Stimulated activated CD4-positive, alpha-beta T cell treated with anti-CD3 and anti-CD28 coated beads, Interleukin-2, amount 100 ng/mL, for 24 hours (primary cell): ENCODE measurements at regions not wholly inside any gene's neighbourhood (a gene's known extent, or its start where the extent isn't known, plus 50 kb on each side); places are given as distances from the start of the nearest gene placed in this dataset.

Source experiments
- DNase-seq, 2 donors: peaks; one replicate each; pipeline ENCODE4 v3.0.0-alpha.2; 2020

DNA sequence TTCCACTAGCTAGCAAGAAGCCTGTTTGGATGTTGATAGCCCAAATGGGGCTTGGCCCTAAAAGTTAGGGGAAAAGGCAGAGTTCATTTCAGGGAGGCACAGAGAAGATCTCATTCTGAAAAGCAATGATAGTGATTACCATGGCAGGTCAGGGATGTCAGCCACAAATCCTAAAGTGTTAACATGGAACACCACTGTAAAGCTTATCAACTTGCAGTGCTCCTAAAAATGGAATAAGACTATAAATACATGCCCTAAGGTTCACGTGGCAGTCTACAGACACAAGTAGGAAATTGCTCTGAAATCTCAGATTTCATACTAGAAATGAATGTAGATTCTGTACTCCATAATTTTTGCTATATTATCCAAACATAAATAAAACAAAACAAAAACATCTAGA, 280.0 kb upstream of the E2F7 start:
- DNase-seq, result no peak

DNA sequence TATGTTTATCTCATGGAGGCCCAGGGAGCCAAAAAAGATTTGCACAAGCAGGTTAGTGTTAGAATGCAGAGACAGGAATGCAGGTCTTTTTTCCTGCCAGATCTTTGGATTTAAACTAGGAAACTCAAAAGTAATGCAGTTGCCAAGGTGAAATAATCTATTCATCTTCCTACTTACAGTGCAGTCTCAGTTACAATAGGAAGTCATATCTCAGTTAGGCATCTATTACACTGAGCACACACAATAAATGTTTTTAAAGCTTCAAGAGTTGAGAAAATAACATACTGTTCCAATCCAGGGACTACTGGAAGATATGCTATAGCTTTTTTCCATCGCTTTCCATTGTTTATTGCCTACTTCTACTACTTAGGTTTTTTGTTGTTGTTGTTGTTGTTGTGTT, 279.3 kb upstream of the E2F7 start:
- no peak for DNase-seq

DNA sequence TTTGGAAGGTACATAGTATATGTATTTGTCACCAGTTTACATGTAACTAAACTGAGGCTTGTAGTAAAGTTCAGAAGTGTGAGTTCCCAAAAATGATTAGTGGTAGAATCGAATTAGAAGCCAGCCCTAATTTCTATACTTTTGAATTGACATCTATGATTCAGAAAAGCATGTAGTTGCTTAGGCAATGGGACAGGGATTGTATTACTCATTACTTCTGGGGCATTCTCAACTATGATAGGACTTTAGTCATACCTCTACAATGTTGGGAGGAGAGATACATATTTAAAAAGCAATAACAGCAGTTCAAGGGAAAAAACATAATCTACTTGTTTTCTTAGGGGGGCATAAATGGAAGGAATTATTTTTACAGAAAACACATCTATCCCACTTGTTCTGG, 277.9 kb upstream of the E2F7 start:
- DNase-seq, result no peak

DNA sequence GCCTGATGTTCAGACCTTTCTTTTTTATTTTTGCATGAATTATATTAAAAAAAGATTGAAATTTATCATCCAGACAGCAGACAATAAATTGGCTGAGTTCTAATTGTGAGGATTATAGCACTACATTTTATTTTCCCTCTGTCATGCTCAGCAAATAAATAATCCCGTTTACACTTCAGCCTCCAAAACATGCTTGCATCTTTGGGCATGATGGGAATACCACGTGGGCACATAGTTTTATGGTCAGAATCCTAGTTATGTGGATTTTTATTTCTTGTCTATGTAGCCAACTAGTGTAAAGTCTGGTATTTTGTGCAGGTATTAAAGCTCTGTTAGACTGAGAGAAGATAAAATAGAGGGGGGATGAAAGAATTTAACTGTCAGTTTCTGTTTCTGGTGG, 276.9 kb upstream of the E2F7 start:
- DNase-seq, result no peak

DNA sequence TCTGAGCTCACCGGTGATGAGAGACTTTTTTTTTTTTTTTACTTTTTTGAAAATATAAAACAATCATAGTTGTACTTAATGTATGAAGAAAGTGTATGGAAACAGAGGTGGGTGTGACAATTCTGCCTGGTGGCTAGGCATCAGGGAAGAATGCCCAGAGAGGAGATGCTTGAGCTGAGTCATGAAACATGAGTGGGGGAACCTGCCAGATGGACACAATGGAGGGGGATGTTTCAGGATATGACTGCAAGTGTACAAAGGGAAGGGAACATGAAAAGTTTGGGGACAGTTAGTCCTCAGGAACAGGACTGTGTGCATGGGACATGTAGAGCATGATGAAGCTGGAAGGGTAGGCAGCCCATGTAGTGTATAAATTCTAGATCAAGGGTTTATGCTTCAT, 274.2 kb upstream of the E2F7 start:
- no peak for DNase-seq

DNA sequence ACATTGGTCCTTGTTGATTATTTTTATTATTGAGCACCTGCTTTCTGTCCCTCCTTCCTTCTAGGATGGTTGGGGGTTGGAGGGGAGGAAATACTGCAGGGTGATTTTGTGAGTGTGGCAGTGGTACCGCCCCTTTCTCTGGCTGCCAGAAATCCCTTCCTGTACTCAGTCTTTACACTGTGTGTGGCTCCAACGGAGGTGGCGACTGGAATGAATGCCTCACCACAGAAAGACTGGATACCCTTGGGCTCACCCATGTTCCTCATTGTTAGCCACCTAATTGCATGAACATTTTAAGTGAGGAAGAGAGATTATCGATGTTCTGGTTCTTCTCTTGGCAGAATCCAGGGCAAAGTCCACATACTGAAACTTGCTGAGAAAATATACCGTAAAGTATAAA, 272.0 kb upstream of the E2F7 start:
- no peak for DNase-seq

DNA sequence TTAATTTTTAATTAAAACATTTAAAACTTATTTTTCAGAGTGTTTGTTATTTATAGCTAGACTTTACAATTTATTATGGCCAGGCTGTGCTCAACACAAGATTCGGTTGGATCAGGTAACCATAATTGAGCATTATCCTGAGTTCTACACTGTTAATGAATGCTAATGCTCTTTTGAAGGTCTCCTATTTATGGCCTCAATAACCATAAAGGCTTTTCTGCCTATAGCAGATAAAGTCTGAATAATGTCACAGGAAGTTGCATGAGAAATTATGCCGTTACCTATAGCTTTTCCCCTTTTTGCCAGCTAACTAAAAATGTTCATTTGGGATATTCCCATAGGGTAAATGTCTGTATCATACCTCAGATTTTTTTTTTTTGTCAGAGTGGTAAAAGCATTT, 269.4 kb upstream of the E2F7 start:
- DNase-seq, result no peak

DNA sequence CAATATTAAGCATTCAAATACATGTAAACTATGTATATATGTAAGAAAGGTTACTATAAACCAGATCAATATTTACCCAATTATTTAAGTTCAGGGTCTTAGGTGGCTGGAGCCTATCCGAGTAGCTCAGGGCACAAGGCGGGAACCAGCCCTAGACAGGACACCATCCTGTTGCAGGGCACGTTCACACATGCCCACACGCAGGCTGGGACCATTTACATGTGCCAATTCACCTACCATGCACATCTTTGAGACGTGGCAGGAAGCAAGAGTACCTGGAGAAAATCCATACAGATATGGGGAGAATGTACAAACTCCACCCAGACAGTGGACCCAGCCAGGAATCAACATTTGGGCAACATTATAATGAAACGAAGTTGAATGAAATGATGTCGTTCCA, 263.0 kb upstream of the E2F7 start:
- DNase-seq, result no peak

DNA sequence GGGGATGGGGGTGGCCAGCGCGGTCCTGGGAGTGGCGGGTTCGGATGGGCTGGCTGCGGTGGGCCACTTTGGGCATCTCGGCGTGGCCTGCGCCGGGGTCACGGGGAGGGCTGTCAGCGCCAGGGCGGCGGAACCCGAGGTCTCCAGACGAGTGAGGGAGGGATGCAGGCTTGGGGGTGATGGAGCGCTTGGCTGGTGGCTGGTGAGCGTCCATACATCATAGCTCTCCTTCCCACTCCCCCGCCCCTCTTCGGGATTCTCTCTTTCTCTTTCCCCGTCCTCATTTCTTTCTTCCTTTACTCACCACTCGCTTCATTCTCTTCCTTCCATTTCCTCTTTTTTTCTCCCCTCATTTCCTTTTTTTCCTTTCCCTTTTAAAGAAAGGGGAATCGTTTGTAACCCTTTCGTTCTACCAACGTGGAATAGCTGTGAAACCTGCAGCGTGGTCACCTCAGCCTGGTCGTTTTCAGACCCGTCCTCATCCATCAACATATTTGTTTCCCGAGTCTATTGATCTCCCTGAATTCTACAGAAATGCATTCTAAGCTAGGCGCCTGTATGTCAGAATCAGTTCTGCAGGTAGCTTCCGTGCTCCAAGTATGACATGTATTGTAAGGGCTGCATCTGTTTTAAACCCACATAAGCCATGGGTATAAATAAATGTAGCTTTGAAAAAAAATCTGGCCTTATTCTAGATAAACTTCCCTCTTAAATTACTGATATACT, 260.3 kb upstream of the E2F7 start:
- DNase-seq, result no peak

DNA sequence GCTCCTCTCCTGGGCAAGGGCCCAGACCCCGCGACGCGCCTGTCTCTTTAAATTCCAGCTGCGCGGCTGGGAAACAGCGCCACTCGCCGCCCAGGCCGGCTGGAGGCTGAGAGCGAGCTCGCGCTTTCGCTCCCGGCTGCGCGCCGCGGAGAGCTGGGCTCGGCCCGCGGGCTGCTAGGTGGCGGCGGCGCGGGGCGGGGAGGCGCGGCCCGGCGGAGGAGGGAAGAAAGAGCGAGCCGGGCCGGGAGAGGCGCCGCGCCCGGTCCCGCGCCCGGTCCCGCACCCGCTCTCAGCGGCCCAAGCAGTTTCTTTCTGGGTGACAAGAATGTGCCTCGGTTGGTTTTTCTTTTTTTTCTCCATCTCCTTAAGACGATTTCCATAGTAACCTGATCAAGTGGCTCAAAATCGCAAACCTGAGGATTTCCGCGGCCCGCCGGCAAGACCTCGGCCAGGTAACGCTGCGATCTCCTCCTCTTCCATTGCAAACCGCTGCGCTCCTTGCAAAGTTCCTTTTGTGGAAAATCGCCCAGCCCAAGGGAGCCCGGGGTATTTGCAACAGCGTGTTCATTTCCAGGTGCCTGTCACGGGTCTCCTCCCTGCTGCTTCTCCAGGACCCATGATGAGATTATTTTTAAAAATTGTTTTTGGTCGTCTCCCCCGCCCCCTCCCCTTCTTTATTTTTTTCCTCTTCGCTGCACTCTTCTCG, 259.5 kb upstream of the E2F7 start:
- peak in 1 of 2 donors; percentile 53 for DNase-seq

DNA sequence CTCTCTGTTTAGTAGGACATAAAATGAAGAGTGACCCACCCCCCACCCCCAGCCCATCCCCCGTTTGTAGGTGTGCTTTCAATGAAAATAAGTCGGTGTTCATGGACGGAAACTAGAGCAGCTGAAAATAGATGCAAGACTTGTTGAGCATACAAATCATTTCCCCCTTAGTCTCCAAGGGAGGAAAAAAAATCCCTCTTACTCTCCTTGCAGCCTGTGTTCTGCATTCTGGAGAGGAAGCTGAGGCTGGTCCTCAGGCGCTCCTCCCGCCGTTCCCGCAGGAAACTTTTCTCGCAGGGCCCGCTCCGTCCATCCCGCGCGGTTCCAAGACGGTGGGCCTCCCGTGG, 259.0 kb upstream of the E2F7 start:
- no peak for DNase-seq

DNA sequence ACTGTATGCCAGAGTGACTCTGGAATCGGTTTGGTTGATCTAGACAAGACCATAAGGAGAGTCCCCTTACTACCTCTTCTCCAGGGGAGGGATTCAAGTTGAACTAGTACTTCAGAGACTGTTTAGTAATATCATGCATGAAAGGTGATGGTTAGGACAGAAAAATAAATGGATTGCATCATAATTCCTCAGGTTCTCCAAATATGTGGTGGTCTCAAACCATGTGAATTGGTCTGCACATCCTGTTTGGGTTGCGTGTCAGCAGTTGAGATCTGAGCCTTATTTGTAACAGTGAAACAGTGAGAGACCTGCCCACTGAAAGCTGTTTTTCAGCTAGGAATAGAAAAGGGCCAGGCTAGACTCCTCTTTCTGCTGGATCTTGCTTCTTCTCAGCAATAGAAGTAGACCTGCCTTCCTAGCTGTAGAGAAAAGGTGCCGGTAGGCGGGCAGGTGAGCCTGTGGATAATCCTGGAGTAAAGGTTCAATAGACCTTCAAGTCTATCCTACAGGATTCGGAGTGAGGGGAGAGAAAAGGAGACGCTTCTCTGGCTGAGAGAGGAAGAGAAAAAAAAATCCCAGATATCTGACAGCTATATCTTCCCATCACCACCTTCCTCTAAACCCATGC, 258.5 kb upstream of the E2F7 start:
- DNase-seq, result no peak

DNA sequence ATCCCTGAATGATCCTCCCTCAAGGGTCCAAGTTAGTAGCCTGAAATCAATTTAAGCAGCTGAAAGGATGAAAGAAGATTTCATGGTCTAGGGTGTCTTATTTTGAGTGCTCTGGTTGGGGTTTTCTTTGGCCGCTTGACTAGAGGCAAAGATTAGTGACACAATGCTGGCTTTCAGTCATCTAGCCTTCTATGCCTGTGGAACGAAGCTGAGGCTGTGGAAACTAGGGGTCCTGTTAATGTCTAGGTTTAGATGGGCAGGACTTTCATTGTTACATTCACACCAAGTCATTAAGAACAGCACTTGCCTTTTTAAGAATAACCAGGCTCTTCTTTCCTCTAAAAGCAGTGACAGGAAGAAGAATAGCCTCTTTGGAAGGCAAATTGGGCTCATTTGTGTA, 253.8 kb upstream of the E2F7 start:
- DNase-seq, result no peak

DNA sequence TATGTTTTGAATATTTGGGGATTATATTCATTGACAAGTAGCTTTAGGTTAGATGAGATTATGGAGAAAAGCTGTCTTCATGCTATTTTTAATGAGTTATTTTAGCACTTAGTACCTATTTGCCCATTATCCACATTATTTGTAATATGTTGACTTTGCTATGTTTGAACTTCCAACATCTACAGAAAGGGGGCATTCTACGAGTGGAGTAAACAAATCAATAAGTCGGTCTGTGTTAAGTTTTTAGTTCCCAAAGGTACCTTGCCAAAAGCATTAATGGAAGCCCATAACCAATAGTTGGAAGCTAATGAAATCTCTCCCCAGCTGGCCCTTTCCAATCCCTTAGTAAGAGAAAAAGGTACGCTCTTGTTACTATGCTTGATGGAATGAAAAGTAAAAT, 250.0 kb upstream of the E2F7 start:
- no peak for DNase-seq

DNA sequence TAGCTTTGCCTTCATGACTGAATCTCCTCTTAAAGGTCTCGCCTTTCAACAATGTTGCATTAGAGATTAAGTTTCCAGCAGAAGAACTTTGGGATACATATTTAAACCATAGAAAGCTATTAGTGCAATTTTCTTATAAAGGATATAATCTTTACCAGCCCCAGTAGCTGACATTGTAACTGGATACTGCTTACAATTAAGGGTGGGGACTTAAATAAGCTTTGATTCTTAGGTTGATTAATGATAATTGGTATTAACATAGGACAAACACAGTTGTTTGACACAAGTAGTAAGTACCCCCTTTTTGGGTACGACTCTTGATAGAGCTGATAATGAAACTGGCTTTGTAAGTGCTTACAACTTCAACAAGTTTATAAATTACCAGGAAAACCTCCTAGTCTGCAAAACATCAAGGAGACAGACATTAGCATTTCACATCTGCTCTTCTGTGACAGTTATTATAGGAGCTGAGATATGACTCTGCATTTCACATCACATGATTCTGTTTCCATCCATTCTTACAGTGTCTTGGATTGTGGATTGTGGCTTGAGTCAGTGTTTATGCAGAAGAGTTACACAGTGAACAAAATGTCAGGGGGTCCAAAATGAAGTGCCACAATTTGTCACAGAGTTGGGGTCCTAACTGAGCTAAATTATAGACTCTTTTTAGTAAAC, 249.1 kb upstream of the E2F7 start:
- DNase-seq, result no peak

DNA sequence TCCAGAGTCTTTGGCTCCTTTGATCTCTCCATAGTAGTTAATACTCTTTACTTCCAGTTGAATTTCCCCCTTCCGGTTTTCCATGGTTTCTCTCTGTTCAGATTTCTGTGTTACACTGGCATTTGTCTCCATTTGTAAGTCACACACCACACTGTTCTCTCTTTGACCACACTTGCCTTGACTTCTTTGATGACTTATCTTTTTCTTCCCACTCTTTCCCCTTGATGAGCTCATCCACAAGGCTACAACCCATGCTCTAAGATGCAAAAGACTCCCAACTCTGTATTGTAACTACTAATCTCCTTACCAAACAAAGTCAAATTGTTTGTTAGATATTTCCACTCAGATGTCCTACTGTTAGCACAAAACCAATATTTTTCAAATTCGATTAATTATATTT, 242.7 kb upstream of the E2F7 start:
- DNase-seq, result no peak

DNA sequence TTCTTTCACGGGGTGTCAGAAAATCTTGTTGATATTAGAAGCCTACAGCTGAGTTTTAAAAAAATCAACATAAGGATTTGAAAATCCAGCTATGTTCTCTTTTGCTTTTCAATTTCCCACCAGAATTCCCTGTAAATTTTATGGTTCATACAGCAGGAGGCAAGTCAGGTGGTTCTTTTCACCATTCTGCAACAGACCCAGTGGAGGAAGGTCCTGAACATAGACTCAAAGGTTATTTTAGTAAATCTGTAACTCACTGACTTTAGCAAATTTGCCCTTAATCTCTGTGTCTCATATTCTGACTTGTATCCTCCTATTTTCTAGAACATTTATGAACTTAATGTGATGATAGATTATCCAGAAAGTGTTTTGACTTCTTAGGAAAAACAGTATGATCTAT, 235.4 kb upstream of the E2F7 start:
- no peak for DNase-seq

DNA sequence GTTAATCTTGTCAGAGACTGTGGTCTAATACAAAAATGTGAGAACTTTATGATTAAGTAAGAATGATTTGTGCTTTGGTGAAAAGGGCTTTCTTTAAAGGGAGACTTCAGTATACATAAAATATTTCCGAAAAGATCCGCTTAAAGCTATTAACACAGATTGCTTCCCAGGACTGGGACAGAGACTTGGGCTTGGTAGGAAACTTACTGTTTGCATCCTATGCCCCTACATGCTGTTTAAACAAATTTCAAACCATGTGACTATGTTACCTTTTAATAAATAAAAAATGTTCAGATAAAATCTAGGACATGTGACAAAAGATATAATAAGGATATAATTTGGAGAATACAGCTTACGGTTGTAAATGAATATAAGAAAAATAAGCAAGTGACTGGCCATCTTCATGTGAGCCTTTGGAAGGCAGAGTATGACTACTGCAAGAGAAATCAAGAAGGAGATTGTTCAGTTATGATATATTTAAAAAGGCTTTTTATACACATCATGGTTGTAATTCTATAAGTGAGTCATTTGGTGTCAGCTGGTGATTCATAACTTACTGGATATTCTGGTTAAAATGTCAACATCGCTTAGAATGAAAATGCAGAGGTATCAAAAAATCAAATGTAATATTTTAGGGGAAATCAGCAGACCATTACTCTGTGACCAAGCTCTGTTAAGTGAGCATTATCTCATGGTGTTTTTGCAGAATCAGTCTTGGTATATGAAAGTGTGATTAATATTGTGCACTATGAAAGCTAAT, 234.7 kb upstream of the E2F7 start:
- DNase-seq, result no peak

DNA sequence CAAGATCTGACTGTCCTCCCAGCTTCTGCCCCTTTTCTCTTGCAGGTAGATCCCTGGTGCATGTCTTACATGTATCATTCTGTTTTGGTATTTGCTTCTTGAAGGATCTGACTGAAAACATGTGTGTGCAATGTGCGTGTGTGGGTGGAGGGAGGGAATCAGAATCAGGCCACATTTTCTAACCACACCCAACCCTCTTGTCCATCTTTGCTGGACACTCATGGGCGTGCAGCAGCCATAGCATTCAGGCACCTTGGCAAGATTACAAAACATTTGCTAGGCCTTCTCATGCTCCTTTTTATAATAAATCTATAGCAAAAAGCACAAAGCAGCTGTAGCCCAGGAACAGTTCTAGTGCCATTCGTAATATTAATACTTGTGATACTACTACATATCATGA, 233.6 kb upstream of the E2F7 start:
- DNase-seq, result no peak

DNA sequence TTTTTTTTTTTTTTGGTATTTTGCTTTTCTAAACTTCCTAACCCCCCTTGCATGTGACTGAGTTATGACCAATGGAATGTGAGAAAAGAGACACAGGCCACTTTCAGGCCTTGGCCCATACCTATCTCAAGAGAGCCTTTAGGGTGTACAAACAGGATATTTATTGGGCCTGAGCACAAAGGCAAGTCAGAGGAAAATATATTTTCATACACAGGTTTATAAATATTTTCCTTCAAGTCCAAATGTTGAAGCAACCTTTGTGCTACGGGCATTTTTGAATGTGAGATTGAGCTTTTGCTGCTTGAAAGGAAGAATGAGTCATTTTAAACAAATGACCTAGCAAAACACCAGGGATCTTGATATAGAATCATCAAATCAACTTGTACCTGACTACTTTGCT, 228.6 kb upstream of the E2F7 start:
- DNase-seq, result no peak

DNA sequence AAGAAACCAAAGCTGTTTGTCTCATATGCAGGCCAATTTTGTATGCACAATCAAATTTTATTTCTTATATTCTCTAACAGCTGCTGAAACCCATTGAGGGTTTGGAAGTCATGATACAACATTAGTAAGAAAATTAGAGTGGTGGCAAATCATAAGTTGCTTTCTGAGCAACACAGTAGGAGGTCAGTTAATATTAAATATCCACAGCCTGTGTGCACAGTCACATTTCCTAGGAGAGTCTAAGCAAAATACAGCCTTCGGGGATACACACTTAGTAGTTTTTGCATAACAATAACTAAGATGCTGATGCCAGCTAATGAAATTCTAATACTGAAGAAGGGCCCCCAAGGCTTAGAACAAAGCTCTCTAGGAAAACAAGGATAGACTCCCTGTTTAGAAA, 209.6 kb upstream of the E2F7 start:
- no peak for DNase-seq

DNA sequence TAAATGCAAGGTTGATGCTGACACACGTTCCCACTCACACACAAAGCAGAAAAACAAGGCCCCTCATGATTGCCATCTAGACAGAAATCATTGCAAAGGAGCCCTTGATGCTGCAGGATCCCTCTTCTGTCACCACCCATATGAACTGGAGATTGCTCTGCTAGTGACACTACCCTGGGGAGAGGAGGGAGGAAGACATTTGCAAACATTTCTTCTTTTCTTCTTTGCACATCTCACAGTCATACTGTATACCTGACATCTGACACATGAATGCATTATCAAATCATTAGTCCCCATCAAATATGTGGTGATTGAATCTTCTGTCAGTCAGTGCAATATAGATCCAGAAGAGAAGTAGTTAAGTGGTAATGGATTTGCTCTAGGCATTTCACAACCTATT, 208.5 kb upstream of the E2F7 start:
- no peak for DNase-seq

DNA sequence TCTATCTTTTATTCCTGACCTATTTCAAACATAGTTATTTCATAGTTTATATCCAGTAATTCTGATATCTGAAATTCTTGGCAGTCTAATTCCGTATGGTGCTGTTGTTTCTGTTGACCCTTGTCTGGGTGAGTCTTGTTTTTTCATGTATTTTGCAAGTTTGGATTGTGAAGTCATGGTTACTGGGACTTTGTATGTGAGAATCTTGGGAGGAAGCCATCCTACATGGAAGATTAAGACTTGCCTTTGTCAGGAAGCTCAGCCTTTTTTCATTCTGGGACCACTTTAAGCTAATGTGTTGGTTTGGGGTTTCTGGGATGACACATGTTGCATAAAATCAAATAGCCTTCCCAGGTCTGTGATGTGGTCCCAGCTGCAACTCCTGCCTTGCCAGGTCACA, 191.6 kb upstream of the E2F7 start:
- no peak for DNase-seq
